ENCODE measurements at regions not wholly inside any gene's neighbourhood (a gene's known extent, or its start where the extent isn't known, plus 50 kb on each side); places are given as distances from the start of the nearest gene placed in this dataset.

DNA sequence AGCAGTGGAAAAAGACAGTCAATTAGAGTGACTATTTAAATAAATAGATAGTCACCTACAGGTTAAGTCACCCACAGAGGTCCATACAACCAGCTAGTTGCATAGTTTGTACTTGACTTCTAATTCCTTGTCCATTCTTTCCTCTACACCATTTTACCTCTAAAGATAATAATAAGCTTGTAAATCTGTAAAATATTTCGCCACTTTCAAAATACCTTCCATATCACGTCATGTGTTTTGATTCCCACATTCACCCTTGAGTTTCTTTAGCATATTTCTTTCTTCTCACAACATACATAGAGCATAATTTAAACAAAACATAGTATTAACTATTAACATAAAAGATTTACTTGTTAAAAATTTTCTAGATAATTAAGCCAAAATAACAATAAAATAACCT lies 689.6 kb downstream of the MECOM start:
- no peak overlapping the region for H3K27ac Mint-ChIP-seq
- no peak for DNase-seq
- no peaks in the 10 kb centered on the region for H3K27me3 Mint-ChIP-seq
- H3K4me1 Mint-ChIP-seq (ENCODE audit: low read depth): no peaks in the 10 kb centered on the region
- ChIA-PET CTCF (no interaction called here), POLR2A (no interaction called here)
- no peaks in the 10 kb centered on the region for H3K9me3 Mint-ChIP-seq
- H3K36me3 Mint-ChIP-seq: no peaks in the 10 kb centered on the region
- intact Hi-C loops (cut with micrococcal nuclease): no loop called here
- no peak overlapping the region for H3K4me3 Mint-ChIP-seq

DNA sequence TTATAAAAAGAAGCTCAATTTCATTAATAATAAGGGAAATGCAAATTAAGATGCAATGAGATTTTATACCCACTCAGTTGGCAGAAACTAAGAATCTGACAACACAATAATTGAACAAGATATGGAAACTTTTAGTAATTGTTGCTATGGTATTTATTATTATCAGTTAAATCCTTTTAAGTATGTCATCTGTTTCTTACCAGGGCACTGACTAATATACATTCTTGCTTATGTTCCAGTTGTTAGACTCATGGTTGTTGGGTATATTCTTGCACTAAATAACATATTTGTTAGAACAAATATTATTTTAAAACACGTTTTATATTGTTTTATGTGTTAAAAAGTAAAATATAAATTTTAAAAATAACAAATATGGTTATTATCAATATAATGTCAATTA lies 690.3 kb downstream of the MECOM start:
- DNase-seq: no peak

DNA sequence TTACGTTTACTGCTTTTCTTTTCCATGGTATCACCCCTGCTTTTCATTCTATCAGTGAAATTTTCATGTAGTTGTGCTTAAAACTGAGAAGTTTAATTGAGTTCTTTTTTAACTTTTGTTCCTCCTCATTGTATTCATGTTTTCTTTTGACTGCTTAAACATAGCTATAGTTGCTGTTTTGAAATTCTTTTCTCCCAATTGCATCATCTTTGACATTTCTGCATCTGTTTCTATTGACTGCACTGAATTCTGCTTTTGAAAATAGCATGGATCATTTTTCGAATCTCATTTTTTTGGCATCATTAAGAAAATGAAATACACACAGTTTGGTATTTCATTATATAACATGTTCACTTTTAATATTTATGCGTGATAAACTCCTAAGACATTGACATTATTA lies 694.9 kb downstream of the MECOM start:
- no peaks in the 10 kb centered on the region for H3K9me3 Mint-ChIP-seq
- no peak overlapping the region for H3K27ac Mint-ChIP-seq
- no peaks in the 10 kb centered on the region for H3K36me3 Mint-ChIP-seq
- CTCF ChIA-PET: no interaction called here
- no peak for DNase-seq
- no peaks in the 10 kb centered on the region for H3K4me1 Mint-ChIP-seq (ENCODE audit: low read depth)
- intact Hi-C loops (cut with micrococcal nuclease): no loop called here
- H3K4me3 Mint-ChIP-seq: no peak overlapping the region
- POLR2A ChIA-PET: no interaction called here
- H3K27me3 Mint-ChIP-seq: no peaks in the 10 kb centered on the region

More for the DNA sequence above, 690.3 kb downstream of the MECOM start:
- ChIA-PET CTCF (no interaction called here), POLR2A (no interaction called here)
- no peaks in the 10 kb centered on the region for H3K4me1 Mint-ChIP-seq (ENCODE audit: low read depth)
- H3K36me3 Mint-ChIP-seq: no peaks in the 10 kb centered on the region
- H3K27ac Mint-ChIP-seq: no peak overlapping the region
- intact Hi-C loops (cut with micrococcal nuclease): no loop called here
- H3K27me3 Mint-ChIP-seq: no peaks in the 10 kb centered on the region
- no peak overlapping the region for H3K4me3 Mint-ChIP-seq
- H3K9me3 Mint-ChIP-seq: no peaks in the 10 kb centered on the region

DNA sequence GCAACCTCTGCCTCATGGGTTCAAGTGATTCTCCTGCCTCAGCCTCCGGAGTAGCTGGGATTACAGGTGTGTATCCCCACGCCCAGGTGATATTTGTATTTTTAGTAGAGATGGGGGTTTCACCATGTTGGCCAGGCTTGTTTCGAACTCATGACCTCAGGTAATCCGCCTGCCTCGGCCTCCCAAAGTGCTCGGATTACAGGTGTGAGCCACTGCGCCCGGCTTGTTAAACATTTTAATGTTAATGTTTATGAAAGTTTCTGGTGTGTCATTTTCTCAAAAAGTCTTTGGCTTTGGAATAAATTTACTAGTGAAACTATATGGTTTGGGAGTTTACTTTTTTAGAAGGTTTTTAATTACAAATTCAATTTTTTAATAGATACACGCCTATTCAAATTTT lies 698.8 kb downstream of the MECOM start:
- ChIA-PET POLR2A (no interaction called here), CTCF (no interaction called here)
- Mint-ChIP-seq H3K36me3 (no peaks in the 10 kb centered on the region), H3K4me1 (ENCODE audit: low read depth) (no peaks in the 10 kb centered on the region), H3K4me3 (no peak overlapping the region), H3K9me3 (no peaks in the 10 kb centered on the region), H3K27ac (no peak overlapping the region), H3K27me3 (no peaks in the 10 kb centered on the region)
- intact Hi-C loops (cut with micrococcal nuclease): no loop called here
- no peak for DNase-seq

DNA sequence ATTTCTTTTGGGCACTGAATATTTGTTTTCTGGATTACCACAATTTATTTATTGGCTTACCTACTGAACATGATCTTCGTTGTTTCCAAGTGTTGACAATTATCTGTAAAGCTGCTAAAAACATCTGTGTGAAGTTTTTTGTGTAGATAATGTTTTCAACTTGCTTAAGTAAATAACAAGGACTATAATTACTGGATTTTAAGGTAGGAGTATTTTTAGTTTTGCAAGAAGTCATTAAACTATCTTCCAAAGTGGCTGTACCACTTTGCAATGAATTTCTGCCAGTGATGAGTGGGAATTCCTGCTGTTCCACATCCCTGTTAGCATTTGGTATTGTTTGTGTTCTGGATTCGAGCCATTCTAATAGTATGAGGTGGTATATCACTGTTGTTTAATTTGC lies 702.2 kb downstream of the MECOM start:
- Mint-ChIP-seq H3K4me3 (no peak overlapping the region), H3K27ac (no peak overlapping the region), H3K36me3 (no peaks in the 10 kb centered on the region), H3K9me3 (no peaks in the 10 kb centered on the region), H3K27me3 (no peaks in the 10 kb centered on the region), H3K4me1 (ENCODE audit: low read depth) (no peaks in the 10 kb centered on the region)
- CTCF ChIA-PET: no interaction called here
- no peak for DNase-seq
- POLR2A ChIA-PET: no interaction called here
- intact Hi-C loops (cut with micrococcal nuclease): no loop called here

DNA sequence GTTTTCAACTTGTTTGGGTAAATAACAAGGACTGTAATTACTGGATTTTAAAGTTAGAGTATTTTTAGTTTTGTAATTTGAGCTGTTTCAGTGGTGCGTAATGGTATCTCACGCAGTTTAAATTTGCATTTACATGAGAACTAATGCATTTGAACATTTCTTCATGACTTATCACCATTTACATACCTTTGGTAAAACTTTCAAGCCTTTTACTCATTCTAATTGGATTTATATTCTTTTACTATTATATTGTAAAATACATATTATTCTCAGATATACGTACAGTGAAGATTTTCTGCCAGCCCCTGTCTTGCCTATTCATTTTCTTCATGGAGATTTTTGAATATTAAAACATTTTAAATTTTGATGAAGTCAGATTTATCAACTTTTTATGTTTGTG lies 703.8 kb downstream of the MECOM start:
- H3K27ac Mint-ChIP-seq: no peak overlapping the region
- DNase-seq: no peak
- POLR2A ChIA-PET: interaction anchor here (1.1 kb wide), 1 partner anchor 39 kb away, joined by 3 read pairs; no protein-coding TSS in a partner anchor
- H3K4me3 Mint-ChIP-seq: no peak overlapping the region
- CTCF ChIA-PET: interaction anchor here (0.7 kb wide), 1 partner anchor 684 kb away, joined by 3 read pairs; no protein-coding TSS in a partner anchor
- no peaks in the 10 kb centered on the region for H3K36me3 Mint-ChIP-seq
- no peaks in the 10 kb centered on the region for H3K4me1 Mint-ChIP-seq (ENCODE audit: low read depth)
- H3K9me3 Mint-ChIP-seq: no peaks in the 10 kb centered on the region
- no peaks in the 10 kb centered on the region for H3K27me3 Mint-ChIP-seq
- intact Hi-C loops (cut with micrococcal nuclease): no loop called here

DNA sequence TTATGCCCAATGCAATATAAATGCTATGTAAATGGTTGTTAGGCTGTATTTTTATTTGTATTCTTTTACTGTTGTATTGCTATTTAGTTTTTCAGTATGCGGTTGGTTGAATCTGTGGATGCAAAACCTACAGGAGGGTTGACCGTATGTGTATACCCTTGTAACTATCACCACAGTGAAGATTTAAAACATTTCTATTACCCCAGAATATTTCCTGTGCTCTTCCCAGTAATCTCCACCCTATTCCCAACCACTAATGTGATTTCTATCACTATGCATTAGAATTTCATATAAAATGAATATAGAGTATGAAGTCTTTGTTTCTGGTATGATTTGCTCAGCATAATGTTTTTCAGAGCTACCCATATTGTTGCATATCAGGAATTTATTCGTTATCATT lies 705.0 kb downstream of the MECOM start:
- DNase-seq: no peak
- Mint-ChIP-seq H3K36me3 (no peaks in the 10 kb centered on the region), H3K4me3 (no peak overlapping the region), H3K4me1 (ENCODE audit: low read depth) (no peaks in the 10 kb centered on the region), H3K9me3 (no peaks in the 10 kb centered on the region), H3K27ac (no peak overlapping the region), H3K27me3 (no peaks in the 10 kb centered on the region)
- intact Hi-C loops (cut with micrococcal nuclease): no loop called here
- CTCF ChIA-PET: no interaction called here
- POLR2A ChIA-PET: no interaction called here

DNA sequence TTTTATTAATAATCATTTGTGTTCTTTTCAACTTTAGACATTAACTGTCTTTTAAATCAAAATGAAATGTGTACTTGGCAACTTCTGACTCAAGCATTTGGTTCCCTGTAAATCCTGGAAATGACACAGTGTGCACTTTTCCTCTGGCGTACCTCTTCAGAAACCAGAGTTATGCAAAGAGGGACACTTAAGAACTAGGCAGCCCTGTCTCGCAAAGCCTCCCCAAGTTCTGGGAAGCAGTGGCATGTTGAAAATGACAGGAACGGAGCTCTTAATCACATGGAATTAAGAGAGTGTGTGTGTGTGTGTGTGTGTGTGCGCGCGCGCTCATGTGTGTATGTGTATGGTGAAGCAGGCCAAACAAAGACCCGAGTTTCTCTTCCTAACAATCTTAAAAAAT lies 707.4 kb downstream of the MECOM start:
- Mint-ChIP-seq H3K36me3 (no peaks in the 10 kb centered on the region), H3K9me3 (no peaks in the 10 kb centered on the region), H3K4me3 (no peak overlapping the region), H3K27me3 (no peaks in the 10 kb centered on the region), H3K4me1 (ENCODE audit: low read depth) (no peaks in the 10 kb centered on the region), H3K27ac (no peak overlapping the region)
- intact Hi-C loops (cut with micrococcal nuclease): no loop called here
- POLR2A ChIA-PET: no interaction called here
- no peak for DNase-seq
- CTCF ChIA-PET: no interaction called here

DNA sequence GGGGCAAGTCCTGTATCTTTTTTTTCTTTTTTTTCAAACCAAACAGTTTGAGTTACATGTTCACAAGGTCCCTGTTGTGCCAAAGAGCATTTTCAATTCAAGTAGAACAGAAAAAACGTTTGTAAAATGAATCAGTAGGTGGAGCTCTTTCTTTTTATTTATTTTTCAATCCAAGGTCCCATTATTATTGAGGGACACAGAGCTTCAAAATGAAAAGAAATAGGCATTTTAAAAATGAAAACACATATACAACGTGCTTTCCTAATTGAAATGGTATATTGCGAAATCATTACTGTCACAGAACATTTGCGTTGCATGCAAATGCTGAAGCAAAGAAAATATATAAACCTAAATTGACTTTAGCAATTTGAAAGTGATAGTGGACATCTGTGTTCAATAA lies 711.0 kb downstream of the MECOM start:
- Mint-ChIP-seq H3K27ac (no peak overlapping the region), H3K4me3 (no peak overlapping the region), H3K9me3 (no peaks in the 10 kb centered on the region), H3K4me1 (ENCODE audit: low read depth) (no peaks in the 10 kb centered on the region), H3K27me3 (no peaks in the 10 kb centered on the region), H3K36me3 (no peaks in the 10 kb centered on the region)
- ChIA-PET POLR2A (no interaction called here), CTCF (no interaction called here)
- intact Hi-C loops (cut with micrococcal nuclease): no loop called here
- DNase-seq: no peak

DNA sequence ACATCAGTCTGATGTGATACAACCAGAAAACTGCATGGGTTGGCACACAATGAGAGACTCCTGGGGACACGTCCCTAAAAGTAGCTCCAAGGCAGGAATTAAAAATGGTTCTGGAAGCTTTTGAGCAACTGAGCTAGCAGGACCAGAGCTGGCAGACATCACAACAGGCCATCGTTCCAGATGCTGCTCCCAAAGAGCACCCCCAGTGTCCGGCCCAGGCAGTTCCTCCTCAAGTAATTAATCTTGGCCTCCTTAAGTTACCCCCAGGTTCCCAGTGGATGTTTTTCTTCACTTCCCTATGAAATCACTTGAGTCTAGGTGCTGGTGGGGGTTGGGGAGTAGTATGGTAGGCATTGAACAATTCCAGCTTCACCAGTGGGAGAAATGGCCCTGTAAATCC lies 711.6 kb downstream of the MECOM start:
- H3K36me3 Mint-ChIP-seq: no peaks in the 10 kb centered on the region
- intact Hi-C loops (cut with micrococcal nuclease): no loop called here
- H3K4me3 Mint-ChIP-seq: no peak overlapping the region
- H3K27ac Mint-ChIP-seq: no peak overlapping the region
- no peak for DNase-seq
- CTCF ChIA-PET: no interaction called here
- H3K9me3 Mint-ChIP-seq: no peaks in the 10 kb centered on the region
- POLR2A ChIA-PET: no interaction called here
- no peaks in the 10 kb centered on the region for H3K4me1 Mint-ChIP-seq (ENCODE audit: low read depth)
- no peaks in the 10 kb centered on the region for H3K27me3 Mint-ChIP-seq

DNA sequence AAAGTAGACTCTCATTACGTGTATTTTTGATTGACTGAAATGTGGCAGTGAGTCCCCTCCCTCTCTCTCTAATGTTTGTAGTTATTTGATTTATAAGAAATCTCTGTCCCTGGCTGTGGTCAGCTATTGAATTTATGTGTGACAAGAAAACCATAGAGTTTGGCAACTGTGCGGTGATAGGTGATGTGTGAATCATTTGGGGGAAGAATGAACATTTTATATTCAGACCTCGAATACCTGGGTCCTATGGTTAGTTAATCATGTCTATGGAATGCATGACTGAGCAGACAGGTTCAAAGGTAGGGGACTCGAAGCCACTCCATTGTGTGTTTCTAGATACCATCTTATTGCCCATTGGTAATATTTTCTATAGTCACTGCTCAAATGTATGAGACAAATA lies 712.1 kb downstream of the MECOM start:
- Mint-ChIP-seq H3K4me3 (no peak overlapping the region), H3K4me1 (ENCODE audit: low read depth) (no peaks in the 10 kb centered on the region), H3K36me3 (no peaks in the 10 kb centered on the region), H3K27ac (no peak overlapping the region), H3K9me3 (no peaks in the 10 kb centered on the region), H3K27me3 (no peaks in the 10 kb centered on the region)
- intact Hi-C loops (cut with micrococcal nuclease): no loop called here
- ChIA-PET CTCF (no interaction called here), POLR2A (no interaction called here)
- DNase-seq: no peak

DNA sequence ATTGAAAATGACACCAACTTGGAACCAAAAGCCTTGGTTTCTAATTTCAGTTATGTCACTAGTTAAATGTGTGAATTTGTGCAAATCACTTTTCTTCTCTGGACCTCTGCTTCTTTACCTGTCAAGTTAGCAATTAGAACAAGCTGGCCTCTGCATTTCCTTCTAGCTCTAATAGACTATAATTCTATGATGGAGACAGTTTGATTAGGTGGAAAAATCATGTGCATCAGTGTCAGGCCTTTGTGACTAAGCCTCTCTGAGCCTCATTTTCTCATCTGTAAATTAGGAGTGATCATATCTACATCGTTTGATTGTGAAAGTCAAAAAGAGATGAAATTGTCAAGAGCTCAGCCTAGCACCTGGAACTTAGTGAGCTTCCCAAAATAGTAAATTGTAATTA lies 712.9 kb downstream of the MECOM start:
- Mint-ChIP-seq H3K36me3 (no peaks in the 10 kb centered on the region), H3K4me1 (ENCODE audit: low read depth) (no peaks in the 10 kb centered on the region), H3K4me3 (no peak overlapping the region), H3K27me3 (no peaks in the 10 kb centered on the region), H3K27ac (no peak overlapping the region), H3K9me3 (no peaks in the 10 kb centered on the region)
- CTCF ChIA-PET: no interaction called here
- POLR2A ChIA-PET: no interaction called here
- intact Hi-C loops (cut with micrococcal nuclease): no loop called here
- DNase-seq: no peak

DNA sequence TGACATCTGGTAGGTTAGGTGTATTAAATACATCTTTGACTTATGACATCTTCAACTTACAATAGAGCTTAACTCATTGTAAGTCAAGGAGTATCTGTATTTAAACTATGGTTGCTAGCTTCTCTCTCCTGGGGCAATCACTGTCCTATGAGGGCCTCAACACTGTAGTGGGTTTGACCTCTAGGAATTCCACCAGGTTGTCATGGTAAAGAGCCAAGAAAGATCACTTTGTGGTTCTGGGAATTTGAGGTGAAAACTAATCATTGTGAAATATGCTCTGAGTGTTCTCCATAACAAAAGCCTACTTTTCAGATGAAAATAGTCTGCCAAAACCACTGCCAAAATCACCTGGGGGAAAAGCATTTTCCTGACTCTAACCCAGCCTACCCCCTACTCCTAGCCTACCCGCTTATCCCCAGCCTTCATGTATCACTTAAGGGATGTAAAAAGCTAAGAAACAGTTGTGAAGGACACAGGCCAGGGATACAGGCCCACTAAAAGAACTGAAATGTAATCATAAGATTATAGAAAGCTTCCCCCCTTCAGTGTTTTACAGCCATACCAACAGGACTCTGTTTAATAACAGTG lies 723.8 kb downstream of the MECOM start:
- Mint-ChIP-seq H3K4me1 (ENCODE audit: low read depth) (no peaks in the 10 kb centered on the region), H3K36me3 (no peaks in the 10 kb centered on the region), H3K27me3 (no peaks in the 10 kb centered on the region), H3K27ac (no peak overlapping the region), H3K9me3 (peaks cover 2% of the 10 kb centered on the region), H3K4me3 (no peak overlapping the region)
- intact Hi-C loops (cut with micrococcal nuclease): no loop called here
- ChIA-PET CTCF (no interaction called here), POLR2A (no interaction called here)
- no peak for DNase-seq

DNA sequence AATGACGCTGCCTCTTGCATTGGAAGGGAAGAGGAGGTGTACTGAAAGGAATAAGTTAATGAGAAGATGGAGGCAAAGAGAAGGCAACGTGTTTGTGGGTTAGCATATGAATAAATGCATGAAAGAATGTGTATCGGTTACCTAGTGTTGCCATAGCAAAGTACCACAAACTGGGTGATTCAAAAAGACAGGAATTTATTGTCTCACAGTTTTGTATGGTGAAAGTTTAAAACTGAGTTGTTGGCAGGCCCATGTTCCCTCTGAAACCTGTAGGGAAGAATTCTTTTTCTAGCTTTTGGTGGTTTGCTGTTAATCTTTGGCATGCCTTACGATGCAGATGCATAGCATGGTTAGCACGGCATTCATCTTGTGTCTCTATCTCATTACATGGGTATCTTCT lies 729.9 kb downstream of the MECOM start:
- H3K4me1 Mint-ChIP-seq (ENCODE audit: low read depth): no peaks in the 10 kb centered on the region
- intact Hi-C loops (cut with micrococcal nuclease): no loop called here
- peaks cover 21% of the 10 kb centered on the region for H3K9me3 Mint-ChIP-seq
- no peaks in the 10 kb centered on the region for H3K36me3 Mint-ChIP-seq
- H3K27ac Mint-ChIP-seq: no peak overlapping the region
- ChIA-PET CTCF (no interaction called here), POLR2A (no interaction called here)
- H3K27me3 Mint-ChIP-seq: no peaks in the 10 kb centered on the region
- H3K4me3 Mint-ChIP-seq: no peak overlapping the region
- DNase-seq: no peak

Data from activated CD4-positive, alpha-beta memory T cell treated with anti-CD3 and anti-CD28 coated beads for 36 hours (primary cell).